Mesenchymal stem cell (in vitro differentiated cells and primary cell): ENCODE measurements at regions not wholly inside any gene's neighbourhood (a gene's known extent, or its start where the extent isn't known, plus 50 kb on each side); places are given as distances from the start of the nearest gene placed in this dataset.

Source experiments
- DNase-seq: peaks from one replicate; pipeline ENCODE4 v3.0.0-alpha.2; 2013
- H2AFZ ChIP-seq: one replicate; pipeline ENCODE4 v1.6.1; 2013; ENCODE audit warnings: low read depth, mild to moderate bottlenecking, control low read depth, inconsistent platforms, low read length, moderate library complexity
- H2AK5ac ChIP-seq: 2 replicates; pipeline ENCODE4 v1.6.1; 2013; ENCODE audit warnings: low read length, moderate library complexity, mild to moderate bottlenecking, inconsistent platforms; ENCODE audit not compliant: severe bottlenecking
- H2BK120ac ChIP-seq: one replicate; pipeline ENCODE4 v1.6.1; 2013; ENCODE audit warnings: low read depth, mild to moderate bottlenecking, inconsistent platforms, low read length, moderate library complexity
- H2BK12ac ChIP-seq, 2 experiments: one replicate each; pipeline ENCODE4 v1.6.1; 2013; ENCODE audit warnings: inconsistent platforms in 2 of 2, low read length in 2 of 2, mild to moderate bottlenecking in 2 of 2, moderate library complexity in 2 of 2, control low read depth in 1 of 2
- H2BK15ac ChIP-seq: one replicate; pipeline ENCODE4 v1.6.1; 2013; ENCODE audit warnings: mild to moderate bottlenecking, low read depth, inconsistent platforms; ENCODE audit not compliant: poor library complexity, severe bottlenecking
- H2BK5ac ChIP-seq: 2 replicates; pipeline ENCODE4 v1.6.1; 2013; ENCODE audit warnings: low read depth, mild to moderate bottlenecking, low read length, control low read depth, inconsistent platforms; ENCODE audit not compliant: poor library complexity, severe bottlenecking
- H3K14ac ChIP-seq, 2 experiments: one replicate each; pipeline ENCODE4 v1.6.1; 2013; ENCODE audit warnings: inconsistent platforms in 2 of 2, low read length in 2 of 2, control low read depth in 1 of 2, mild to moderate bottlenecking in 1 of 2, moderate library complexity in 1 of 2
- H3K18ac ChIP-seq, 2 experiments: one replicate each; pipeline ENCODE4 v1.6.1; 2013; ENCODE audit warnings: inconsistent platforms in 2 of 2, low read length in 2 of 2, control low read depth in 1 of 2, low read depth in 1 of 2, mild to moderate bottlenecking in 1 of 2
- H3K23ac ChIP-seq, 2 experiments: one replicate each; pipeline ENCODE4 v1.6.1; 2013; ENCODE audit warnings: inconsistent platforms in 2 of 2, low read length in 2 of 2, mild to moderate bottlenecking in 2 of 2, moderate library complexity in 2 of 2, control low read depth in 1 of 2
- H3K27ac ChIP-seq: 2 replicates; pipeline ENCODE4 v1.5.1; 2013; ENCODE audit warnings: mild to moderate bottlenecking, moderate library complexity, low read length, control low read depth, inconsistent platforms; ENCODE audit not compliant: poor library complexity, severe bottlenecking
- H3K27me3 ChIP-seq, 2 experiments: 2 replicates each; pipeline versions ENCODE4 v1.6.1 to v1.7.0; 2013; ENCODE audit warnings: low read length in 2 of 2, mild to moderate bottlenecking in 2 of 2, moderate library complexity in 2 of 2, control low read depth in 1 of 2, inconsistent platforms in 1 of 2; ENCODE audit not compliant: control insufficient read depth in 1 of 2, insufficient read depth in 1 of 2
- H3K36me3 ChIP-seq, 2 experiments: 2 replicates each; pipeline versions ENCODE4 v1.6.1 to v1.7.0; 2013; ENCODE audit warnings: low read length in 2 of 2, control low read depth in 1 of 2, inconsistent platforms in 1 of 2, low read depth in 1 of 2, mild to moderate bottlenecking in 1 of 2; ENCODE audit not compliant: insufficient read depth in 2 of 2, control insufficient read depth in 1 of 2
- H3K4ac ChIP-seq, 2 experiments: one replicate each; pipeline ENCODE4 v1.6.1; 2013; ENCODE audit warnings: inconsistent platforms in 2 of 2, low read length in 2 of 2, mild to moderate bottlenecking in 2 of 2, moderate library complexity in 2 of 2, control low read depth in 1 of 2, low read depth in 1 of 2
- H3K4me1 ChIP-seq: 2 replicates; pipeline ENCODE4 v1.6.1; 2013; ENCODE audit warnings: low read depth, low read length, control low read depth; ENCODE audit not compliant: control insufficient read depth, insufficient read depth
- H3K4me2 ChIP-seq: 2 replicates; pipeline ENCODE4 v1.6.1; 2013; ENCODE audit warnings: low read length, mild to moderate bottlenecking, inconsistent platforms; ENCODE audit not compliant: poor library complexity, severe bottlenecking
- H3K4me3 ChIP-seq, 2 experiments: 2 replicates each; pipeline versions ENCODE4 v1.5.1 to v1.7.0; 2013; ENCODE audit warnings: low read length in 2 of 2, mild to moderate bottlenecking in 2 of 2, control low read depth in 1 of 2, low read depth in 1 of 2; ENCODE audit not compliant: insufficient read depth in 1 of 2
- H3K79me1 ChIP-seq: replicated peaks from 2 replicates; pipeline ENCODE4 v1.6.1; 2013; ENCODE audit warnings: mild to moderate bottlenecking, control low read depth, low read length, inconsistent platforms; ENCODE audit not compliant: poor library complexity, severe bottlenecking
- H3K9ac ChIP-seq: 2 replicates; pipeline ENCODE4 v1.7.0; 2013; ENCODE audit warnings: mild to moderate bottlenecking, low read length, moderate library complexity
- H3K9me3 ChIP-seq: 2 replicates; pipeline ENCODE4 v1.7.0; 2013; ENCODE audit warnings: mild to moderate bottlenecking, low read length; ENCODE audit not compliant: control insufficient read depth
- H4K8ac ChIP-seq: one replicate; pipeline ENCODE4 v1.6.1; 2013; ENCODE audit warnings: inconsistent platforms, mild to moderate bottlenecking, low read length, moderate library complexity
- H4K91ac ChIP-seq: one replicate; pipeline ENCODE4 v1.6.1; 2013; ENCODE audit warnings: mild to moderate bottlenecking, low read length, inconsistent platforms
- WGBS: methylation state at CpG from one replicate; pipeline ENCODE4 v1.1.7; 2013; ENCODE audit warnings: mixed read lengths; 5-methylcytosine and 5-hydroxymethylcytosine counted together

- Histone ChIP-seq H3K27ac (no peak overlapping the region), H3K9me3 (no peaks in the 10 kb centered on the region), H4K91ac (no peak overlapping the region), H2BK5ac (no peak overlapping the region), H3K27me3 (no peaks in the 10 kb centered on the region), H3K36me3 (no peaks in the 10 kb centered on the region), H2BK120ac (no peak overlapping the region), H2AK5ac (no peak overlapping the region), H3K9ac (no peak overlapping the region), H3K4me2 (no peak overlapping the region), H3K23ac (no peak overlapping the region), H3K4me3 (no peak overlapping the region), H3K4me1 (no peaks in the 10 kb centered on the region), H3K4ac (no peak overlapping the region), H3K14ac (no peak overlapping the region), H2BK12ac (no peak overlapping the region), H3K18ac (no peak overlapping the region), H2BK15ac (no peak overlapping the region), H3K79me1 (no peaks in the 10 kb centered on the region), H2AFZ (no peak overlapping the region), H4K8ac (no peak overlapping the region)
- DNase-seq = no peak
Measured at GRCh38 chr5:125219710-125220109, 473.3 kb upstream of the ZNF608 start.

DNA sequence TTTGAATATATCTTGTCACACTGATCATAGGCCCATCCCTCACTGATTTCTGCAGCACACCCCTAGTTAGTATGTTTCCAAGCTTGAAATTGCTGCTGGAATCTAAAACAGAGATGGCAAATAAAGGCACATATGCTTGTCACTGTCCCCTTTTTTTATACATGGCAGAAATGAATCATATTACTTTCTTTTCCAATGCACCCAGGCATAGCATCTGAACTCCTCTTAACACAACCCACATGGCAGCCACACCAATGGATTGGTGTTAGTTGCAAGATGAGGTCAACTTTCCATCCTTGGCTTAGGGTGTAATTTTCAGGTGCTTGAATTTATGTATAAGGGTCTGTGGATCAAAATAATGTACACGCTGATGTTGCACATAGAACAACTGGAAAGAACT is 473.8 kb upstream of the ZNF608 start:
- H3K4me1 ChIP-seq = no peaks in the 10 kb centered on the region
- no peak overlapping the region for H3K27ac ChIP-seq
- H3K9ac ChIP-seq = no peak overlapping the region
- DNase-seq = no peak
- H3K18ac ChIP-seq = no peak overlapping the region
- H3K79me1 ChIP-seq = no peaks in the 10 kb centered on the region
- no peak overlapping the region for H3K4me2 ChIP-seq
- H2BK15ac ChIP-seq = no peak overlapping the region
- H3K9me3 ChIP-seq = no peaks in the 10 kb centered on the region
- H4K91ac ChIP-seq = no peak overlapping the region
- H3K4me3 ChIP-seq = no peak overlapping the region
- no peak overlapping the region for H3K4ac ChIP-seq
- no peak overlapping the region for H3K14ac ChIP-seq
- 100% methylated on average over 1 of the region's 1 CpG for WGBS
- H2AK5ac ChIP-seq = no peak overlapping the region
- H2BK12ac ChIP-seq = no peak overlapping the region
- H3K23ac ChIP-seq = no peak overlapping the region
- no peak overlapping the region for H4K8ac ChIP-seq
- H2BK120ac ChIP-seq = no peak overlapping the region
- H2AFZ ChIP-seq = no peak overlapping the region
- no peak overlapping the region for H2BK5ac ChIP-seq
- no peaks in the 10 kb centered on the region for H3K27me3 ChIP-seq
- no peaks in the 10 kb centered on the region for H3K36me3 ChIP-seq

DNA sequence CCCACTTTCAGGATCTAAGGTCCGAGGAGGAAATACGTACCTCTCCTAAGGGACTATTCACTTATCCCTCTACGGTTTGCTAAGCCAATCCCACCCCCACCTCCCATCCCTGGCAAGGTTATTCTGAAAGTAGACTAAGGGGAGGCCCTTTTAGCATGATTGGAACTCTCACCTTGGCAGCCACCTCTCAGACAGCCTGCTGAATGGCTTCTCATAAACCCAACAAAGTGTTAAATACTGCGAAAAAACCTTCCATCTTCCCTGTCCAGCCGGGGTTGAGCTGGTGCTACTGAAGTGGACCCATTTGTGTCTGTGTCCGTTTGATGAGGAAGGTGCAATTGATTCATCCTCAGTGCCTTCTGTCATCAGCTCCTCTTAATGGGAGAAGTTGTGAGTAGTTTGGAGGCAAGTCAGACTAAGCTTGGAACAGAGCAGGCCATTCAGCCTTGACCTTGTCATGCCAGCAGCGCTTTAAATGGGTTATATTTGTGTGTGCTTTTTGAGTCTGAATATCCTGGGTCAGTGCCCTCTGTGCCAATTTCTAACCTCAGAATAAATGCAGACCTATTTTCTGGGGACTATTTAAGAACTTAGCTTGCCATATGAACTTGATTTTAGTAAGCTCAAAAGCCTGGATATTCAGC is 476.3 kb upstream of the ZNF608 start:
- Histone ChIP-seq H3K27me3 (no peaks in the 10 kb centered on the region), H2AK5ac (no peak overlapping the region), H4K91ac (no peak overlapping the region), H3K9ac (no peak overlapping the region), H2BK15ac (no peak overlapping the region), H3K79me1 (no peaks in the 10 kb centered on the region), H3K27ac (no peak overlapping the region), H3K4ac (no peak overlapping the region), H4K8ac (no peak overlapping the region), H3K23ac (no peak overlapping the region), H2AFZ (no peak overlapping the region), H2BK12ac (no peak overlapping the region), H3K4me2 (no peak overlapping the region), H2BK120ac (no peak overlapping the region), H3K14ac (no peak overlapping the region), H3K4me3 (no peak overlapping the region), H3K9me3 (no peaks in the 10 kb centered on the region), H2BK5ac (no peak overlapping the region), H3K4me1 (peaks cover 2% of the 10 kb centered on the region), H3K36me3 (no peaks in the 10 kb centered on the region), H3K18ac (no peak overlapping the region)
- no peak for DNase-seq
- 96% methylated on average over 3 of the region's 7 CpGs for WGBS

- Histone ChIP-seq H3K9ac (no peak overlapping the region), H3K4me1 (peaks cover 2% of the 10 kb centered on the region), H2BK15ac (no peak overlapping the region), H3K4me3 (no peak overlapping the region), H4K8ac (no peak overlapping the region), H3K23ac (no peak overlapping the region), H3K79me1 (no peaks in the 10 kb centered on the region), H3K4ac (no peak overlapping the region), H3K9me3 (no peaks in the 10 kb centered on the region), H2BK12ac (no peak overlapping the region), H3K27me3 (no peaks in the 10 kb centered on the region), H3K14ac (no peak overlapping the region), H2AK5ac (no peak overlapping the region), H2AFZ (no peak overlapping the region), H3K18ac (no peak overlapping the region), H2BK120ac (no peak overlapping the region), H4K91ac (no peak overlapping the region), H3K4me2 (no peak overlapping the region), H3K27ac (no peak overlapping the region), H3K36me3 (no peaks in the 10 kb centered on the region), H2BK5ac (no peak overlapping the region)
- WGBS = 55% methylated on average over 2 of the region's 2 CpGs
- no peak for DNase-seq
Measured at GRCh38 chr5:125225424-125225823, 479.0 kb upstream of the ZNF608 start.
